GM12891 (cell line): ENCODE measurements at regions not wholly inside any gene's neighbourhood (a gene's known extent, or its start where the extent isn't known, plus 50 kb on each side); places are given as distances from the start of the nearest gene placed in this dataset.
A peak's percentile ranks its signal among the peaks of the same experiment; 100 is the strongest.
"Not testable (repeated sequence)": the region's sequence is repeated elsewhere in the genome, so short reads cannot be mapped to it uniquely, and the experiment has no call there.

Experiments used
- DNase-seq: peaks from one replicate; pipeline ENCODE4 v3.0.0; 2011; ENCODE audit warnings: low spot score; ENCODE audit not compliant: insufficient read length
- FAIRE-seq: peaks from 2 replicates; lab custom pipeline; 2011; peaks lifted over from hg19 to GRCh38; lab: Jason Lieb, UNC
- PAX5 ChIP-seq: IDR thresholded peaks from 2 replicates; pipeline ENCODE4 v1.6.1; 2011; ENCODE audit warnings: low read length, moderate library complexity, mild to moderate bottlenecking; ENCODE audit not compliant: insufficient read depth, severe bottlenecking
- POLR2A ChIP-seq: IDR thresholded peaks from 2 replicates; pipeline ENCODE4 v1.6.1; 2011; ENCODE audit warnings: low read depth, low read length, control low read depth
- POLR2AphosphoS5 ChIP-seq: IDR thresholded peaks from 2 replicates; pipeline ENCODE4 v1.6.1; 2011; ENCODE audit warnings: low read depth, low read length, control low read depth
- POU2F2 ChIP-seq: IDR thresholded peaks from 2 replicates; pipeline ENCODE4 v1.6.1; 2011; ENCODE audit warnings: low read depth, mild to moderate bottlenecking, control low read depth, low read length, moderate library complexity
- SPI1 ChIP-seq: IDR thresholded peaks from 2 replicates; pipeline ENCODE4 v1.6.1; 2011; ENCODE audit warnings: low read depth, low read length, control low read depth
- TAF1 ChIP-seq: IDR thresholded peaks from 2 replicates; pipeline ENCODE4 v1.6.1; 2011; ENCODE audit warnings: low read depth, low read length, control low read depth

GRCh38 chr4:28247805-28248204 lies 1387.2 kb downstream of the STIM2 start:
- no peak for DNase-seq
- TF ChIP-seq POU2F2 (no peak), SPI1 (no peak), POLR2AphosphoS5 (no peak)
- no peak for FAIRE-seq

GRCh38 chr4:28248269-28248668 lies 1387.6 kb downstream of the STIM2 start:
- no peak for TF ChIP-seq PAX5
- 0 out of 2 replicates have a peak, but pooled peaks have one; percentile 17 for TF ChIP-seq SPI1
- DNase-seq: no peak
- FAIRE-seq: no peak

- TF ChIP-seq POLR2A (no peak), PAX5 (no peak), SPI1 (no peak), POLR2AphosphoS5 (no peak), TAF1 (no peak), POU2F2 (no peak)
- FAIRE-seq (no peak), DNase-seq (no peak)
These were observed 1390.0 kb downstream of the STIM2 start for GRCh38 chr4:28250646-28251045.

GRCh38 chr4:28251831-28252230 lies 1391.2 kb downstream of the STIM2 start:
- TF ChIP-seq POLR2AphosphoS5: no peak
- TF ChIP-seq POLR2A: no peak
- TF ChIP-seq TAF1: no peak
- no peak for TF ChIP-seq SPI1
- TF ChIP-seq PAX5: no peak
- no peak for TF ChIP-seq POU2F2
- no peak for FAIRE-seq
- no peak for DNase-seq

- no peak for DNase-seq
- FAIRE-seq: no peak
These were observed 1393.4 kb downstream of the STIM2 start for GRCh38 chr4:28254003-28254402.

GRCh38 chr4:28256295-28256694 lies 1395.7 kb downstream of the STIM2 start:
- TF ChIP-seq POU2F2 (no peak), POLR2AphosphoS5 (no peak), POLR2A (no peak), PAX5 (no peak), SPI1 (no peak), TAF1 (no peak)
- DNase-seq (no peak), FAIRE-seq (no peak)

More at GRCh38 chr4:28254003-28254402, 1393.4 kb downstream of the STIM2 start:
- TF ChIP-seq POLR2AphosphoS5: no peak
- no peak for TF ChIP-seq POLR2A
- TF ChIP-seq POU2F2: no peak
- TF ChIP-seq SPI1: no peak
- no peak for TF ChIP-seq TAF1
- no peak for TF ChIP-seq PAX5

GRCh38 chr4:28259951-28260350 lies 1399.3 kb downstream of the STIM2 start:
- DNase-seq (no peak), FAIRE-seq (no peak)
- TF ChIP-seq POU2F2 (no peak), TAF1 (no peak), POLR2A (no peak), PAX5 (no peak), POLR2AphosphoS5 (no peak), SPI1 (no peak)

GRCh38 chr4:28267166-28267565 lies 1406.5 kb downstream of the STIM2 start:
- DNase-seq (no peak), FAIRE-seq (no peak)
- TF ChIP-seq POU2F2 (no peak), TAF1 (no peak), SPI1 (no peak), PAX5 (no peak), POLR2AphosphoS5 (no peak), POLR2A (no peak)

- DNase-seq (no peak), FAIRE-seq (no peak)
- TF ChIP-seq POLR2AphosphoS5 (no peak), PAX5 (no peak), TAF1 (no peak), POLR2A (no peak), SPI1 (no peak), POU2F2 (no peak)
These were observed 1408.8 kb downstream of the STIM2 start for GRCh38 chr4:28269426-28269825.

GRCh38 chr4:28277931-28278330 lies 1417.3 kb downstream of the STIM2 start:
- TF ChIP-seq POLR2A (no peak), TAF1 (no peak), SPI1 (no peak), POU2F2 (no peak), PAX5 (no peak)
- FAIRE-seq: no peak

GRCh38 chr4:28278676-28279075 lies 1418.0 kb downstream of the STIM2 start:
- FAIRE-seq (no peak), DNase-seq (no peak)
- TF ChIP-seq POLR2AphosphoS5: no peak
- TF ChIP-seq SPI1: no peak
- TF ChIP-seq PAX5: no peak
- TF ChIP-seq TAF1: no peak
- TF ChIP-seq POU2F2: no peak
- no peak for TF ChIP-seq POLR2A

More at GRCh38 chr4:28277931-28278330, 1417.3 kb downstream of the STIM2 start:
- no peak for DNase-seq

- DNase-seq (no peak), FAIRE-seq (no peak)
- TF ChIP-seq POLR2AphosphoS5 (no peak), PAX5 (no peak), POU2F2 (no peak), SPI1 (no peak), POLR2A (no peak), TAF1 (no peak)
These were observed 1418.6 kb downstream of the STIM2 start for GRCh38 chr4:28279249-28279648.

GRCh38 chr4:28286266-28286665 lies 1425.6 kb downstream of the STIM2 start:
- not testable (repeated sequence) for DNase-seq, FAIRE-seq
